Loucy (cell line): ENCODE measurements at regions not wholly inside any gene's neighbourhood (a gene's known extent, or its start where the extent isn't known, plus 50 kb on each side); places are given as distances from the start of the nearest gene placed in this dataset.

Experiments used
- H2AFZ ChIP-seq: fragments of 200-600 bp; sonication (generic); 2 replicates; pipeline ENCODE4 v1.6.0; 2016; ENCODE audit warnings: antibody characterized with exemption, mild to moderate bottlenecking, low read length, moderate library complexity
- H3F3A ChIP-seq: fragments of 200-600 bp; 2 replicates; pipeline ENCODE4 v1.6.0; 2016; ENCODE audit warnings: antibody characterized with exemption, low read depth, mild to moderate bottlenecking
- H3K27me3 ChIP-seq: fragments of 200-600 bp; sonication (generic); 2 replicates; pipeline ENCODE4 v1.6.1; 2014; ENCODE audit warnings: low read length, mild to moderate bottlenecking; ENCODE audit not compliant: insufficient read depth, poor library complexity, severe bottlenecking
- H3K36me3 ChIP-seq: fragments of 200-600 bp; sonication (generic); 2 replicates; pipeline ENCODE4 v1.6.1; 2016; ENCODE audit warnings: low read length; ENCODE audit not compliant: insufficient read depth
- H3K4me1 ChIP-seq: fragments of 200-600 bp; sonication (generic); 2 replicates; pipeline ENCODE4 v1.5.1; 2014; ENCODE audit warnings: low read length, mild to moderate bottlenecking; ENCODE audit not compliant: insufficient read depth, poor library complexity, severe bottlenecking
- H3K4me2 ChIP-seq: fragments of 200-600 bp; sonication (generic); 2 replicates; pipeline ENCODE4 v1.6.0; 2014; ENCODE audit warnings: antibody characterized with exemption, low read length, low read depth, mild to moderate bottlenecking; ENCODE audit not compliant: poor library complexity, severe bottlenecking
- H3K4me3 ChIP-seq: fragments of 200-600 bp; sonication (generic); 2 replicates; pipeline ENCODE4 v1.5.1; 2014; ENCODE audit warnings: low read length, mild to moderate bottlenecking, mixed read lengths; ENCODE audit not compliant: poor library complexity, severe bottlenecking
- H3K79me2 ChIP-seq: fragments of 200-600 bp; sonication (generic); 2 replicates; pipeline ENCODE4 v1.6.1; 2014; ENCODE audit warnings: low read length; ENCODE audit not compliant: insufficient read depth
- H3K9ac ChIP-seq: fragments of 200-600 bp; sonication (generic); 2 replicates; pipeline ENCODE4 v1.6.0; 2014; ENCODE audit warnings: mild to moderate bottlenecking, low read depth, low read length, moderate library complexity; ENCODE audit not compliant: poor library complexity, severe bottlenecking
- H3K9me2 ChIP-seq: fragments of 200-600 bp; sonication (generic); replicated peaks from 2 replicates; pipeline ENCODE4 v1.6.1; 2016; ENCODE audit warnings: low read depth, low read length, mixed read lengths
- H3K9me3 ChIP-seq: fragments of 200-600 bp; sonication (generic); 2 replicates; pipeline ENCODE4 v1.6.1; 2014; ENCODE audit warnings: mild to moderate bottlenecking, antibody characterized with exemption, low read length, low read depth; ENCODE audit not compliant: insufficient read depth
- H4K20me1 ChIP-seq: fragments of 200-600 bp; sonication (generic); 2 replicates; pipeline ENCODE4 v1.6.0; 2014; ENCODE audit warnings: antibody characterized with exemption, low read length, mild to moderate bottlenecking; ENCODE audit not compliant: insufficient read depth, poor library complexity, severe bottlenecking
- CTCF ChIP-seq: fragments of 200-600 bp; sonication (generic); conservative IDR thresholded peaks from 2 replicates; pipeline ENCODE4 v1.5.1; 2014; ENCODE audit warnings: mild to moderate bottlenecking, antibody characterized with exemption, low read length
- EZH2phosphoT487 ChIP-seq: fragments of 200-600 bp; IDR thresholded peaks from 2 replicates; pipeline ENCODE4 v1.6.1; 2018; ENCODE audit warnings: antibody characterized with exemption, mild to moderate bottlenecking, moderate library complexity, borderline replicate concordance

- Histone ChIP-seq H3K79me2 (no peaks in the 10 kb centered on the region), H3K9ac (no peak overlapping the region), H3K9me3 (peaks cover 28% of the 10 kb centered on the region; the same call in 1 of the 2 replicates), H3K27me3 (no peaks in the 10 kb centered on the region), H3K4me1 (no peaks in the 10 kb centered on the region), H2AFZ (no peak overlapping the region), H3K36me3 (no peaks in the 10 kb centered on the region), H3K4me2 (no peak overlapping the region), H3F3A (no peaks in the 10 kb centered on the region), H3K9me2 (no peaks in the 10 kb centered on the region), H4K20me1 (no peaks in the 10 kb centered on the region), H3K4me3 (no peak overlapping the region)
- no peak for TF ChIP-seq EZH2phosphoT487
- TF ChIP-seq CTCF = no peak
These were observed 301.9 kb upstream of the SALL3 start for GRCh38 chr18:78677483-78678317.

GRCh38 chr18:78678318-78678695, 301.3 kb upstream of the SALL3 start:
- Histone ChIP-seq H3K9ac (no peak overlapping the region), H2AFZ (no peak overlapping the region)

GRCh38 chr18:78679031-78679430, 300.6 kb upstream of the SALL3 start:
- Histone ChIP-seq H3K27me3 (no peaks in the 10 kb centered on the region), H3F3A (no peaks in the 10 kb centered on the region), H3K9me3 (peaks cover 25% of the 10 kb centered on the region; the same call in 1 of the 2 replicates)

More at GRCh38 chr18:78678318-78678695, 301.3 kb upstream of the SALL3 start:
- Histone ChIP-seq H3F3A (no peaks in the 10 kb centered on the region), H4K20me1 (no peaks in the 10 kb centered on the region), H3K9me3 (peaks cover 25% of the 10 kb centered on the region; the same call in 1 of the 2 replicates), H3K27me3 (no peaks in the 10 kb centered on the region), H3K9me2 (no peaks in the 10 kb centered on the region), H3K4me1 (no peaks in the 10 kb centered on the region), H3K79me2 (no peaks in the 10 kb centered on the region), H3K4me2 (no peak overlapping the region), H3K36me3 (no peaks in the 10 kb centered on the region), H3K4me3 (no peak overlapping the region)
- TF ChIP-seq EZH2phosphoT487 (no peak), CTCF (no peak)

More at GRCh38 chr18:78679031-78679430, 300.6 kb upstream of the SALL3 start:
- Histone ChIP-seq H3K9me2 (no peaks in the 10 kb centered on the region), H4K20me1 (no peaks in the 10 kb centered on the region), H3K79me2 (no peaks in the 10 kb centered on the region), H3K4me2 (no peak overlapping the region), H3K9ac (no peak overlapping the region), H3K4me3 (no peak overlapping the region), H3K36me3 (no peaks in the 10 kb centered on the region), H2AFZ (no peak overlapping the region), H3K4me1 (no peaks in the 10 kb centered on the region)
- no peak for TF ChIP-seq EZH2phosphoT487
- no peak for TF ChIP-seq CTCF
